Osteoblast (primary cell): ENCODE measurements at regions not wholly inside any gene's neighbourhood (a gene's known extent, or its start where the extent isn't known, plus 50 kb on each side); places are given as distances from the start of the nearest gene placed in this dataset.
"Not testable (repeated sequence)": the region's sequence is repeated elsewhere in the genome, so short reads cannot be mapped to it uniquely, and the experiment has no call there.

Source experiments
- DNase-seq: peaks from one replicate; pipeline ENCODE4 v3.0.0; 2011; ENCODE audit warnings: low spot score, mixed read lengths; ENCODE audit not compliant: insufficient read length; ENCODE audit errors: missing footprints
- H2AFZ ChIP-seq: 2 replicates; pipeline ENCODE4 v1.6.0; 2011; ENCODE audit warnings: mild to moderate bottlenecking, low read length
- H3K27ac ChIP-seq: 2 replicates; pipeline ENCODE4 v1.5.1; 2011; ENCODE audit warnings: mild to moderate bottlenecking, low read depth, low read length, moderate library complexity
- H3K27me3 ChIP-seq: 2 replicates; pipeline ENCODE4 v1.6.0; 2012; ENCODE audit warnings: mild to moderate bottlenecking, control low read depth, inconsistent platforms, low read length, moderate library complexity; ENCODE audit not compliant: insufficient read depth
- H3K36me3 ChIP-seq: 2 replicates; pipeline ENCODE4 v1.5.1; 2011; ENCODE audit warnings: mild to moderate bottlenecking, low read length, control low read depth, moderate library complexity; ENCODE audit not compliant: insufficient read depth
- H3K4me1 ChIP-seq: 2 replicates; pipeline ENCODE4 v1.5.1; 2011; ENCODE audit warnings: mild to moderate bottlenecking, low read length, control low read depth, moderate library complexity; ENCODE audit not compliant: insufficient read depth
- H3K4me2 ChIP-seq: 2 replicates; pipeline ENCODE4 v1.6.0; 2011; ENCODE audit warnings: mild to moderate bottlenecking, low read length; ENCODE audit not compliant: insufficient read depth
- H3K4me3 ChIP-seq: fragments of 200-600 bp; sonication (generic); 3 replicates; pipeline ENCODE4 v1.5.1; 2012; ENCODE audit warnings: mild to moderate bottlenecking, low read length, inconsistent platforms; ENCODE audit not compliant: insufficient read depth
- H3K79me2 ChIP-seq: 2 replicates; pipeline ENCODE4 v1.6.0; 2012; ENCODE audit warnings: mild to moderate bottlenecking, low read length, control low read depth, inconsistent platforms; ENCODE audit not compliant: insufficient read depth
- H3K9me3 ChIP-seq: 2 replicates; pipeline ENCODE4 v1.5.1; 2011; ENCODE audit warnings: low read depth, low read length, control low read depth
- H4K20me1 ChIP-seq: 2 replicates; pipeline ENCODE4 v1.6.0; 2012; ENCODE audit warnings: mild to moderate bottlenecking, low read length, control low read depth; ENCODE audit not compliant: insufficient read depth
- TF ChIP-seq, protein P1 (sequence below): IDR thresholded peaks from 2 replicates; pipeline ENCODE4 v1.5.1; 2011; ENCODE audit warnings: mild to moderate bottlenecking, low read depth, low read length, moderate library complexity; ENCODE audit errors: extremely low read depth

DNA sequence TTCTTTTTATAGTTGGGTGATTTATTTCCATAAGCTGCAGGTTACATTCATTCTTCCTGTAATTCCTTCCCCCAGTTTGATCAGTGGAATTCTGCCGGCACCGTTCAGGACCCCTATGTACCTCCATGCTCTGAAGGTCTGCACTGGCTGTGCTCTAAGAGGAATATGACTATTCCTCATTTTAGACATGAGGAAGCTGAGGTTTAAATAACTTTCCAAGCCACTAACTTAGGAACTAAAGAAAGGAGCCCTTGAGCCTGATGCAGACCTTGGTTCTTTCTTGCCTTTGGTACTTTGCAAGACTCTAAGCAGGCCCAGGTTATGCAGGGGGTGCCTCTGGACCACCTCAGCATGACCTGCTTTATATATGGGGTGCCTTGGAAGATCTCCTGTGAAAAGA is 318.5 kb downstream of the QKI start:
- no peaks in the 10 kb centered on the region for H4K20me1 ChIP-seq
- H3K27ac ChIP-seq, result no peak overlapping the region
- no peaks in the 10 kb centered on the region for H3K36me3 ChIP-seq
- no peaks in the 10 kb centered on the region for H3K79me2 ChIP-seq
- no peaks in the 10 kb centered on the region for H3K9me3 ChIP-seq
- H3K4me2 ChIP-seq, result no peak overlapping the region
- no peak overlapping the region for H2AFZ ChIP-seq
- TF ChIP-seq, protein P1, sequence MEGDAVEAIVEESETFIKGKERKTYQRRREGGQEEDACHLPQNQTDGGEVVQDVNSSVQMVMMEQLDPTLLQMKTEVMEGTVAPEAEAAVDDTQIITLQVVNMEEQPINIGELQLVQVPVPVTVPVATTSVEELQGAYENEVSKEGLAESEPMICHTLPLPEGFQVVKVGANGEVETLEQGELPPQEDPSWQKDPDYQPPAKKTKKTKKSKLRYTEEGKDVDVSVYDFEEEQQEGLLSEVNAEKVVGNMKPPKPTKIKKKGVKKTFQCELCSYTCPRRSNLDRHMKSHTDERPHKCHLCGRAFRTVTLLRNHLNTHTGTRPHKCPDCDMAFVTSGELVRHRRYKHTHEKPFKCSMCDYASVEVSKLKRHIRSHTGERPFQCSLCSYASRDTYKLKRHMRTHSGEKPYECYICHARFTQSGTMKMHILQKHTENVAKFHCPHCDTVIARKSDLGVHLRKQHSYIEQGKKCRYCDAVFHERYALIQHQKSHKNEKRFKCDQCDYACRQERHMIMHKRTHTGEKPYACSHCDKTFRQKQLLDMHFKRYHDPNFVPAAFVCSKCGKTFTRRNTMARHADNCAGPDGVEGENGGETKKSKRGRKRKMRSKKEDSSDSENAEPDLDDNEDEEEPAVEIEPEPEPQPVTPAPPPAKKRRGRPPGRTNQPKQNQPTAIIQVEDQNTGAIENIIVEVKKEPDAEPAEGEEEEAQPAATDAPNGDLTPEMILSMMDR, result no peak
- H3K27me3 ChIP-seq, result no peaks in the 10 kb centered on the region
- no peaks in the 10 kb centered on the region for H3K4me1 ChIP-seq
- H3K4me3 ChIP-seq, result no peak overlapping the region
- DNase-seq, result no peak

DNA sequence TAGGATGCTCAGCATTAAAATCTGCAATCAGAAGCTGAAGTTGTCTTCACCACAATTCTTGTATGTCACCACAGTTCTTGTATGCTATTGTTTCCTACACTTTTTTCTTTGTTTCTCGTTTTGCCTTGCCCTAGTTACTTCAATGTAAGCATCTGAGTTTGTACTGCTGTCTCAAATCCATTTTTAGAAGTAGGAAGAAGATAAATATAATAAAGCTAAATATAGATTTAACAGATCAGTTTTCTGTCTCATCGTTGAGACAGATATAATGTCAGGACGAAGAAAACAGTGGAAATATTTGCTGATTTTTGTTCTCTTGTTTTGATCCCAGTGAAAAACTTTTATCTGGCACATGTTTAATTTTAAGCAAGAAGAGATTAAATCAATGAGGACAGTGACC is 318.0 kb downstream of the QKI start:
- Histone ChIP-seq H4K20me1 (no peaks in the 10 kb centered on the region), H3K27ac (no peak overlapping the region), H3K79me2 (no peaks in the 10 kb centered on the region), H3K27me3 (no peaks in the 10 kb centered on the region), H3K4me2 (no peak overlapping the region), H3K36me3 (no peaks in the 10 kb centered on the region), H3K4me1 (no peaks in the 10 kb centered on the region), H3K9me3 (no peaks in the 10 kb centered on the region), H2AFZ (no peak overlapping the region), H3K4me3 (no peak overlapping the region)
- DNase-seq, result no peak
- TF ChIP-seq, protein P1, result no peak

DNA sequence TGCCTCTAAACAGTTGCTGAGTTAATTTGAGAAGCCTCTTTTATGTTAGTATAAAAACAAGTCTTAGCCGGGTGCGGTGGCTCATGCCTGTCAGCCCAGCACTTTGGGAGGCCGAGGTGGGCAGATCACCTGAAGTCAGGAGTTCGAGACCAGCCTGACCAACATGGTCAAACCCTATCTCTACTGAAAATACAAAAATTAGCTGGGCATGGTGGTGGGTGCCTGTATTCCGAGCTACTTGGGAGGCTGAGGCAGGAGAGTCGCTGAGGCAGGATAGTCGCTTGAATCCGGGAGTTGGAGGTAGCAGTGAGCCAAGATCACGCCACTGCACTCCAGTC is 317.5 kb downstream of the QKI start:
- not testable (repeated sequence) for DNase-seq, H3K4me1 ChIP-seq, H3K27me3 ChIP-seq, H3K27ac ChIP-seq, H4K20me1 ChIP-seq, H3K9me3 ChIP-seq, H3K36me3 ChIP-seq, H3K4me2 ChIP-seq, H3K79me2 ChIP-seq, H3K4me3 ChIP-seq, H2AFZ ChIP-seq

GRCh38 chr6:163731215-163732013 is 316.9 kb downstream of the QKI start:
- Histone ChIP-seq H3K4me1 (no peaks in the 10 kb centered on the region), H2AFZ (no peak overlapping the region), H3K27ac (no peak overlapping the region), H3K36me3 (no peaks in the 10 kb centered on the region), H3K9me3 (no peaks in the 10 kb centered on the region), H3K4me2 (no peak overlapping the region), H3K79me2 (no peaks in the 10 kb centered on the region), H4K20me1 (no peaks in the 10 kb centered on the region), H3K27me3 (no peaks in the 10 kb centered on the region), H3K4me3 (no peak overlapping the region)
- DNase-seq, result no peak
- TF ChIP-seq, protein P1, result no peak
